Endothelial cell of umbilical vein (primary cell): ENCODE measurements at regions not wholly inside any gene's neighbourhood (a gene's known extent, or its start where the extent isn't known, plus 50 kb on each side); places are given as distances from the start of the nearest gene placed in this dataset.

Experiments used
- CTCF ChIP-seq, 2 donors: IDR thresholded peaks; 1 replicate in 1 of 2; 2 replicates in 1 of 2; pipeline ENCODE4 v1.5.1; 2011; ENCODE audit warnings: low read length in 2 of 2, mild to moderate bottlenecking in 2 of 2, moderate library complexity in 2 of 2, control low read depth in 1 of 2, inconsistent platforms in 1 of 2, low read depth in 1 of 2; ENCODE audit not compliant: insufficient read depth in 1 of 2; ENCODE audit errors: extremely low read depth in 1 of 2
- EZH2 ChIP-seq: IDR thresholded peaks from 2 replicates; pipeline ENCODE4 v1.6.1; 2012; ENCODE audit warnings: borderline replicate concordance, low read depth, mild to moderate bottlenecking, moderate library complexity, low read length, inconsistent platforms; ENCODE audit not compliant: severe bottlenecking
- FOS ChIP-seq: IDR thresholded peaks from 2 replicates; pipeline ENCODE4 v1.6.1; 2011; ENCODE audit warnings: mild to moderate bottlenecking, low read length, moderate library complexity, borderline replicate concordance; ENCODE audit not compliant: insufficient read depth
- GATA2 ChIP-seq: IDR thresholded peaks from 2 replicates; pipeline ENCODE4 v1.7.0; 2011; ENCODE audit warnings: low read depth, mild to moderate bottlenecking, moderate library complexity, mixed read lengths, low read length; ENCODE audit not compliant: insufficient read length, insufficient read depth
- JUN ChIP-seq: IDR thresholded peaks from 2 replicates; pipeline ENCODE4 v1.6.1; 2011; ENCODE audit warnings: borderline replicate concordance, low read depth; ENCODE audit not compliant: insufficient read length, insufficient read depth
- MAX ChIP-seq: IDR thresholded peaks from 2 replicates; pipeline ENCODE4 v1.6.1; 2011; ENCODE audit not compliant: insufficient read depth, insufficient read length
- MYC ChIP-seq: IDR thresholded peaks from one replicate; pipeline ENCODE4 v1.6.1; 2011; ENCODE audit warnings: mild to moderate bottlenecking, low read depth, low read length
- POLR2A ChIP-seq: IDR thresholded peaks from 2 replicates; pipeline ENCODE4 v1.6.1; 2012; ENCODE audit warnings: low read depth, mild to moderate bottlenecking, control low read depth, low read length
- POLR2AphosphoS5 ChIP-seq: IDR thresholded peaks from 2 replicates; pipeline ENCODE4 v1.6.1; 2012; ENCODE audit warnings: low read depth, mild to moderate bottlenecking, control low read depth, low read length, moderate library complexity; ENCODE audit not compliant: insufficient read depth

- no peak for TF ChIP-seq MYC
- no peak for TF ChIP-seq CTCF (IDR thresholded peaks at IDR 0.05; ENCODE audit: extremely low read depth in 1 of 2, insufficient read depth in 1 of 2, low read depth in 1 of 2, low read length in 2 of 2)
- no peak for TF ChIP-seq POLR2AphosphoS5
- TF ChIP-seq POLR2A: no peak
- no peak for TF ChIP-seq EZH2
- TF ChIP-seq JUN: no peak
- no peak for TF ChIP-seq MAX
- no peak for TF ChIP-seq FOS
- TF ChIP-seq GATA2: no peak
Observed at GRCh38 chr11:70731271-70732022, 333.1 kb downstream of the CTTN start.
